Tibial nerve (tissue), 4 donors: ENCODE measurements at regions not wholly inside any gene's neighbourhood (a gene's known extent, or its start where the extent isn't known, plus 50 kb on each side); places are given as distances from the start of the nearest gene placed in this dataset.

Experiments used
- CTCF ChIP-seq, 5 experiments: fragments of 200-600 bp in 3 of 5; fragments of 450-650 bp in 2 of 5; sonication (generic) in 3 of 5; IDR thresholded peaks; one replicate each; pipeline ENCODE4 v1.5.1; 2016 to 2019; ENCODE audit warnings: antibody characterized with exemption in 5 of 5, mild to moderate bottlenecking in 3 of 5, moderate library complexity in 2 of 5
- EP300 ChIP-seq, 2 donors: sonication (generic); formaldehyde crosslinking; IDR thresholded peaks; one replicate each; pipeline ENCODE4 v1.6.1; 2017; ENCODE audit warnings: antibody characterized with exemption in 2 of 2, mild to moderate bottlenecking in 1 of 2
- POLR2A ChIP-seq, 2 donors: fragments of 450-650 bp; IDR thresholded peaks; one replicate each; pipeline ENCODE4 v1.6.1; 2017; ENCODE audit warnings: antibody characterized with exemption in 2 of 2, mild to moderate bottlenecking in 2 of 2, moderate library complexity in 2 of 2

GRCh38 chr1:163528710-163529348, 207.1 kb downstream of the NUF2 start:
- peak in 4 of 5 experiments; percentile 24 to 41 (median 30) for TF ChIP-seq CTCF (IDR thresholded peaks at IDR 0.05)
- no peak for TF ChIP-seq POLR2A (IDR thresholded peaks at IDR 0.05)
- no peak for TF ChIP-seq EP300 (IDR thresholded peaks at IDR 0.05)
